ENCODE measurements at regions not wholly inside any gene's neighbourhood (a gene's known extent, or its start where the extent isn't known, plus 50 kb on each side); places are given as distances from the start of the nearest gene placed in this dataset.

DNA sequence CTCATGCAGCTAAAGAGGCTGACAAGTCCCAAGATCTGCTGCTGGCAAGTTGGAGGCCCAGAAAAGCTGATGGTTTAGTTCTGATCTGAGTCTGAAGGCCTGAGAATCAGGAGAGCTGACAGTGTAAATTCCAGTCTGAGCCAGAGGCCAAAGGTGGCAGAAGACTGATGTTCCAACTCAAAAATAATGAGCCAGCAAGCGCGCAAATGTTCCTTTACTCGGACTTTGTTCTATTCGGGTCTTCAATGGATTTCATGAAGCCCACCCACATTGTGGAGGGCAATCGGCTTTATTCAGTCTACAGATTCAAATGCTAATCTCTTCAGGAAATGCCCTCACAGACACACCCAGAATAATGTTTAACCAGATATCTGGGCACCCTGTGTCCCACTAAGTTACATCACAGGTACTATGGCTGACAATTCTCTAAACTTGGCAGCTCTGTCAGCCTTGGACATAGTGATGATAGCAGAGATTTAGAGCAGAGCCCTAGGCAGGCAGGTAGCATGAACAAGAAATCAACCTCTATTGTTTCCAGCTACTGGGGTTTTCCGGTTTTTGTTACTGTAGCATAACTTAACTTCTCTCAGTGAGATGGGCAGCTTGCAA is 318.5 kb downstream of the HRH4 start:
- no peak for ATAC-seq
- no TSS peak for BruUV-seq (replicated peaks)
- Histone ChIP-seq H3K9me3 (ENCODE audit: control insufficient read depth, insufficient read depth, low read depth, low read length) (no peaks in the 10 kb centered on the region), H3K4me1 (ENCODE audit: control insufficient read depth, insufficient read depth, low read length) (no peaks in the 10 kb centered on the region), H3K36me3 (ENCODE audit: control insufficient read depth, insufficient read depth, low read length) (no peaks in the 10 kb centered on the region), H3K27me3 (ENCODE audit: control insufficient read depth, insufficient read depth, low read length) (no peaks in the 10 kb centered on the region), H3K27ac (ENCODE audit: low read length) (no peak overlapping the region), H3K4me3 (ENCODE audit: low read depth in 2 of 2, low read length in 2 of 2) (no peak overlapping the region)
- POLR2A ChIA-PET: no interaction called here
- in situ Hi-C loops (cut with HindIII; ENCODE audit: low pct_unique_long_range_greater_than_20kb, low sequenced_read_pairs) (no loop called here), intact Hi-C loops (cut with micrococcal nuclease; ENCODE audit: unreplicated experiment) (no loop called here)
- CTCF ChIA-PET: no interaction called here
- no peak for DNase-seq (ENCODE audit: low read depth, low spot score)
- TF ChIP-seq SIN3A (IDR thresholded peaks at IDR 0.05; ENCODE audit: borderline replicate concordance, insufficient read depth, low read depth, low read length) (no peak), REST (IDR thresholded peaks at IDR 0.05; ENCODE audit: insufficient read depth in 1 of 2, low read depth in 2 of 2, low read length in 1 of 2) (no peak), CTCF (IDR thresholded peaks at IDR 0.05) (no peak), TCF7L2 (IDR thresholded peaks at IDR 0.05; ENCODE audit: low read depth, low read length) (no peak), POLR2AphosphoS5 (IDR thresholded peaks at IDR 0.05; ENCODE audit: low read depth, low read length) (no peak)

DNA sequence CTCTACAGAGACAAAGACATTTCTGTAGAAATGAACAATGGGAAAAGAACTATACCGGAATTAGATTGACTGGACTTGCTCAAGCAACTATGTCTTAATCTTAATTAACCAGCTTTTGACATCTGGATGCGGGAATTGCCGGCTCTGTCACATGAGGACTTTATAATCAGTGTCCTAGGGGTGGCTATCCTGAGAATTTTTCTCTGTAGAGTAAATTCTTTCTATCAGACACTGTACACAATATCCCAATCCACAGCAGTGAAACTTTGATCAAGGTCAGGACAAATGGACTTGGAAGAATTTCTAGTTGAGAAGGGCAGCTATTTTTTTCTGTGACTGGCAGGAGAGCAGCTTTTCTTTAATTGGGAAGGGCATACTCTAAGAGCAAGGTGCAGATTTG is 322.1 kb downstream of the HRH4 start:
- H3K9me3 ChIP-seq (ENCODE audit: control insufficient read depth, insufficient read depth, low read depth, low read length): no peaks in the 10 kb centered on the region
- TF ChIP-seq REST (IDR thresholded peaks at IDR 0.05; ENCODE audit: insufficient read depth in 1 of 2, low read depth in 2 of 2, low read length in 1 of 2) (no peak), TCF7L2 (IDR thresholded peaks at IDR 0.05; ENCODE audit: low read depth, low read length) (no peak), CTCF (IDR thresholded peaks at IDR 0.05) (no peak), SIN3A (IDR thresholded peaks at IDR 0.05; ENCODE audit: borderline replicate concordance, insufficient read depth, low read depth, low read length) (no peak), POLR2AphosphoS5 (IDR thresholded peaks at IDR 0.05; ENCODE audit: low read depth, low read length) (no peak)
- in situ Hi-C loops (cut with HindIII; ENCODE audit: low pct_unique_long_range_greater_than_20kb, low sequenced_read_pairs) (no loop called here), intact Hi-C loops (cut with micrococcal nuclease; ENCODE audit: unreplicated experiment) (no loop called here)
- ATAC-seq: no peak
- H3K4me1 ChIP-seq (ENCODE audit: control insufficient read depth, insufficient read depth, low read length): no peaks in the 10 kb centered on the region
- no peak overlapping the region for H3K27ac ChIP-seq (ENCODE audit: low read length)
- ChIA-PET CTCF (no interaction called here), POLR2A (no interaction called here)
- BruUV-seq (replicated peaks): no TSS peak
- no peak overlapping the region for H3K4me3 ChIP-seq (ENCODE audit: low read depth in 2 of 2, low read length in 2 of 2)
- DNase-seq (ENCODE audit: low read depth, low spot score): no peak
- no peaks in the 10 kb centered on the region for H3K36me3 ChIP-seq (ENCODE audit: control insufficient read depth, insufficient read depth, low read length)
- no peaks in the 10 kb centered on the region for H3K27me3 ChIP-seq (ENCODE audit: control insufficient read depth, insufficient read depth, low read length)
